K562 (cell line): ENCODE measurements at regions not wholly inside any gene's neighbourhood (a gene's known extent, or its start where the extent isn't known, plus 50 kb on each side); places are given as distances from the start of the nearest gene placed in this dataset.

ENCODE experiments used
- BRCA1 ChIP-seq, 2 experiments: fragments of 450-650 bp in 1 of 2; sonication (generic) in 1 of 2; formaldehyde crosslinking in 1 of 2; IDR thresholded peaks; 2 replicates each; pipeline versions ENCODE4 v1.5.0 to v1.6.1; 2017 to 2020; ENCODE audit warnings: mild to moderate bottlenecking in 1 of 2, missing genetic modification reagents in 1 of 2
- BRD9 ChIP-seq: fragments of 450-650 bp; IDR thresholded peaks from 2 replicates; pipeline ENCODE4 v1.6.1; 2018; ENCODE audit warnings: low read depth; ENCODE audit not compliant: partially characterized antibody
- CTCF ChIP-seq, 3 experiments: IDR thresholded peaks in 2 of 3; conservative IDR thresholded peaks in 1 of 3; 2 replicates each; pipeline ENCODE4 v1.5.1; 2011 to 2012; ENCODE audit warnings: low read length in 3 of 3, mild to moderate bottlenecking in 3 of 3, control low read depth in 2 of 3, improper control_type of control experiment in 1 of 3, inconsistent platforms in 1 of 3, low read depth in 1 of 3, mixed read lengths in 1 of 3, moderate library complexity in 1 of 3; ENCODE audit not compliant: insufficient read depth in 2 of 3
- GATA2 ChIP-seq: sonication (generic); formaldehyde crosslinking; IDR thresholded peaks from 2 replicates; pipeline ENCODE4 v1.4.0; 2020; ENCODE audit warnings: mild to moderate bottlenecking, missing genetic modification reagents
- KAT7 ChIP-seq: sonication (generic); formaldehyde crosslinking; IDR thresholded peaks from 2 replicates; pipeline ENCODE4 v1.8.0; 2022; ENCODE audit warnings: missing genetic modification reagents, mild to moderate bottlenecking, borderline replicate concordance
- NBN ChIP-seq: fragments of 450-650 bp; IDR thresholded peaks from 2 replicates; pipeline ENCODE4 v1.6.1; 2016; ENCODE audit warnings: low read depth, mild to moderate bottlenecking
- POLR2A ChIP-seq: fragments of 450-650 bp; conservative IDR thresholded peaks from 2 replicates; pipeline ENCODE4 v1.6.1; 2016
- RBM22 ChIP-seq: fragments of 200-400 bp; formaldehyde crosslinking; IDR thresholded peaks from 2 replicates; pipeline ENCODE4 v1.6.1; 2018; ENCODE audit warnings: low read length, low read depth; ENCODE audit not compliant: poor library complexity, severe bottlenecking
- RNF219 ChIP-seq: fragments of 250-450 bp; sonication (Bioruptor Pico); IDR thresholded peaks from 2 replicates; pipeline ENCODE4 v1.5.0; 2022; ENCODE audit warnings: mild to moderate bottlenecking
- ZBED1 ChIP-seq: IDR thresholded peaks from 2 replicates; pipeline ENCODE4 v1.6.1; 2014
- ZNF146 ChIP-seq: IDR thresholded peaks from one replicate; pipeline ENCODE4 v1.6.1; 2018; ENCODE audit warnings: missing compliant biosample characterization; ENCODE audit not compliant: unreplicated experiment
- ZNF609 ChIP-seq: sonication (generic); formaldehyde crosslinking; IDR thresholded peaks from 2 replicates; pipeline ENCODE4 v1.8.1; 2023; ENCODE audit warnings: missing genetic modification reagents, mild to moderate bottlenecking, borderline replicate concordance
- ZNF764 ChIP-seq: fragments of 250-450 bp; sonication (Bioruptor Pico); IDR thresholded peaks from 2 replicates; pipeline ENCODE4 v1.4.0; 2020; ENCODE audit warnings: low read depth, mild to moderate bottlenecking, moderate library complexity

GRCh38 chr4:123649250-123649644 is 252.7 kb downstream of the SPRY1 start:
- TF ChIP-seq RNF219 (no peak), NBN (no peak), KAT7 (no peak), POLR2A (no peak), ZNF764 (CRISPR knock-in tag) (no peak), CTCF (IDR thresholded peaks at IDR 0.05 in 2 of 3, conservative IDR thresholded peaks at IDR 0.05 in 1 of 3; ENCODE audit: insufficient read depth in 2 of 3, low read depth in 1 of 3, low read length in 3 of 3) (no peak), BRCA1 (IDR thresholded peaks at IDR 0.05) (no peak), BRCA1 (CRISPR knock-in tag; IDR thresholded peaks at IDR 0.05) (no peak), ZNF609 (no peak), ZBED1 (no peak), RBM22 (no peak), ZNF146 (CRISPR knock-in tag) (no peak), BRD9 (no peak), GATA2 (CRISPR knock-in tag) (no peak)
